Activated CD4-positive, alpha-beta memory T cell treated with anti-CD3 and anti-CD28 coated beads, Interleukin-2, amount 10 ng/mL, durations not matched to agents 7 days and 5 days (primary cell): ENCODE measurements at regions not wholly inside any gene's neighbourhood (a gene's known extent, or its start where the extent isn't known, plus 50 kb on each side); places are given as distances from the start of the nearest gene placed in this dataset.
A peak's percentile ranks its signal among the peaks of the same experiment; 100 is the strongest.
"Not testable (repeated sequence)": the region's sequence is repeated elsewhere in the genome, so short reads cannot be mapped to it uniquely, and the experiment has no call there.

ENCODE experiments used
- CTCF ChIA-PET: fragments of 350-600 bp; sonication (Branson Sonifier 250); formaldehyde crosslinking; loops from one replicate; lab custom pipeline; 2021; ENCODE audit warnings: antibody characterized with exemption, inconsistent platforms; lab: Charles Lee
- POLR2A ChIA-PET: fragments of 350-600 bp; sonication (Branson Sonifier 250); formaldehyde crosslinking; loops from one replicate; lab custom pipeline; 2021; ENCODE audit warnings: antibody characterized with exemption; lab: Charles Lee
- DNase-seq: peaks from one replicate; pipeline ENCODE4 v3.0.0-alpha.2; 2020
- H3K27ac Mint-ChIP-seq: one replicate; pipeline ENCODE4 v1.8.0; 2021; ENCODE audit warnings: mild to moderate bottlenecking, mixed read lengths
- H3K27me3 Mint-ChIP-seq: one replicate; pipeline ENCODE4 v1.8.0; 2021; ENCODE audit warnings: mixed read lengths
- H3K36me3 Mint-ChIP-seq: one replicate; pipeline ENCODE4 v1.8.0; 2021; ENCODE audit warnings: low read depth, mixed read lengths
- H3K4me1 Mint-ChIP-seq: one replicate; pipeline ENCODE4 v1.8.0; 2021; ENCODE audit warnings: mixed read lengths
- H3K4me3 Mint-ChIP-seq: one replicate; pipeline ENCODE4 v1.8.0; 2021; ENCODE audit warnings: mild to moderate bottlenecking, mixed read lengths
- H3K9me3 Mint-ChIP-seq: one replicate; pipeline ENCODE4 v1.8.0; 2021; ENCODE audit warnings: mixed read lengths

- POLR2A ChIA-PET = no interaction called here
- H3K27me3 Mint-ChIP-seq = peaks cover 11% of the 10 kb centered on the region
- CTCF ChIA-PET = no interaction called here
- no peak for DNase-seq
- H3K36me3 Mint-ChIP-seq = no peaks in the 10 kb centered on the region
- no peak overlapping the region for H3K4me3 Mint-ChIP-seq
- H3K27ac Mint-ChIP-seq = no peak overlapping the region
- H3K4me1 Mint-ChIP-seq = peaks cover 14% of the 10 kb centered on the region
- no peaks in the 10 kb centered on the region for H3K9me3 Mint-ChIP-seq
These were observed 88.1 kb upstream of the BCAR3 start for GRCh38 chr1:93769777-93770176.

- no peak for DNase-seq
- H3K9me3 Mint-ChIP-seq = no peaks in the 10 kb centered on the region
- H3K27me3 Mint-ChIP-seq = peaks cover 9% of the 10 kb centered on the region
- no peak overlapping the region for H3K27ac Mint-ChIP-seq
- H3K4me3 Mint-ChIP-seq = no peak overlapping the region
- no peaks in the 10 kb centered on the region for H3K36me3 Mint-ChIP-seq
- peaks cover 17% of the 10 kb centered on the region for H3K4me1 Mint-ChIP-seq
- CTCF ChIA-PET = no interaction called here
- POLR2A ChIA-PET = no interaction called here
These were observed 86.8 kb upstream of the BCAR3 start for GRCh38 chr1:93768380-93768863.

GRCh38 chr1:93766451-93766850 lies 84.8 kb upstream of the BCAR3 start:
- CTCF ChIA-PET = no interaction called here

GRCh38 chr1:93765099-93765498 lies 83.5 kb upstream of the BCAR3 start:
- Mint-ChIP-seq H3K36me3 (peaks cover 2% of the 10 kb centered on the region), H3K4me1 (peaks cover 19% of the 10 kb centered on the region), H3K4me3 (no peak overlapping the region), H3K27me3 (peaks cover 9% of the 10 kb centered on the region), H3K27ac (no peak overlapping the region), H3K9me3 (peaks cover 2% of the 10 kb centered on the region)
- no peak for DNase-seq
- POLR2A ChIA-PET = no interaction called here
- CTCF ChIA-PET = no interaction called here

More at GRCh38 chr1:93766451-93766850, 84.8 kb upstream of the BCAR3 start:
- no peak for DNase-seq
- Mint-ChIP-seq H3K27ac (no peak overlapping the region), H3K9me3 (no peaks in the 10 kb centered on the region), H3K4me1 (peaks cover 17% of the 10 kb centered on the region), H3K36me3 (no peaks in the 10 kb centered on the region), H3K27me3 (peaks cover 9% of the 10 kb centered on the region), H3K4me3 (no peak overlapping the region)
- POLR2A ChIA-PET = no interaction called here

DNA sequence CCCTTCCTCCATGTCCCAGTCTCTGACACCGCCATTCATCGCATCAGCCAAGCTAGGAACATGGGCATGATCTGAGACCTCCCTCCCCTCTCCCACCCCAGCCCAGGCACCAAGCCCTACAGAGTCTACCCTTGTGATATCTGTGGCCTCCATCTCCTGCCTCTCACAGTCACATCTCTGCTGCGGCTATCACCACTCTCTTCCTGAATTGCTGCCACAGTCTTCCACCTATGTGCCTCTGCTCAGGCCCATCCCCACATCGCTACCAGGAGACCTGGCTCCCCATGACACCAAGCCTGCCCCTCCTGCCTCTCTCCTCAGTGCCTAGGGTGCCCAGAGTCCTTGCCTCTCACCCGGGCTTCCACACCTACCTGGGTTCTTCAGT lies 82.7 kb upstream of the BCAR3 start:
- Mint-ChIP-seq H3K27me3 (peaks cover 6% of the 10 kb centered on the region), H3K4me3 (no peak overlapping the region), H3K36me3 (peaks cover 2% of the 10 kb centered on the region), H3K9me3 (peaks cover 3% of the 10 kb centered on the region), H3K4me1 (peaks cover 26% of the 10 kb centered on the region), H3K27ac (no peak overlapping the region)
- DNase-seq = no peak
- CTCF ChIA-PET = no interaction called here
- POLR2A ChIA-PET = no interaction called here

GRCh38 chr1:93763704-93764365 lies 82.2 kb upstream of the BCAR3 start:
- ChIA-PET CTCF (no interaction called here), POLR2A (interaction anchor here (0.6 kb wide), 1 partner anchor 276 kb away, joined by 3 read pairs; no protein-coding TSS in a partner anchor)
- peaks cover 6% of the 10 kb centered on the region for H3K27me3 Mint-ChIP-seq
- no peak for DNase-seq
- no peak overlapping the region for H3K4me3 Mint-ChIP-seq
- peaks cover 32% of the 10 kb centered on the region for H3K4me1 Mint-ChIP-seq
- H3K27ac Mint-ChIP-seq = no peak overlapping the region
- H3K36me3 Mint-ChIP-seq = peaks cover 2% of the 10 kb centered on the region
- H3K9me3 Mint-ChIP-seq = peaks cover 3% of the 10 kb centered on the region

DNA sequence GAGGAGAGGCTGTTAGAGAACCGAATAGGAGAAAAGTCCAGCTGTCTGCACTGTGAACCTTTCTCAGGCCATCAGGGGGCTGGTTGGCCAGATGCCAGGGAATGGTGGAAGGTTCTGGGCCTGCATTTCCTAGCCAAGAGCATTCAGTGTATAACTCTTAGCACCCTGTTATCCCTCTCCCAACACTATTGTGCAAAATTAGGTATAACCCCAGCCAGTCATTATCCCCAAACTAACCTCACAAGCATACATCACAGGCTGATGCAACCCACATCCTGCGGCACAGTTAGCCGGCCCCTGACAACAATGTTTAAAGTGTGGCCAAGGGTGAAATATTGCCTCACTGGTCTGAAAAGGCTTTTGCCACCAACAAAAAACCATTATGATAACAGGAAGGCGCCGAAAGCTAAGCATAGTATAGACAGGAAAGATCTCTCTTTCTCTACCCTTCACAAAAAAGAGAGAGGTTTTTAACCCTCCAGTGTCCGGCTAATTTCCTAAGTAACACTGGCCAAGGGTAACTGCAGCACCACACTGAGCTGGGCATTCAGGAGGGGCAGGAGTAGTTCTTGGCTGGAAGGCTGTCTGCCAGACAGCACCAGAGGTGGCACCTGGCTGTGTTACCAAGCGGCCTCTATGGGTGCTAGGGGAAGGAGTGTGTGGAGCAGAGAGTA lies 77.3 kb upstream of the BCAR3 start:
- DNase-seq = peak; percentile 68
- Mint-ChIP-seq H3K4me1 (peaks cover 32% of the 10 kb centered on the region), H3K36me3 (peaks cover 2% of the 10 kb centered on the region), H3K27me3 (no peaks in the 10 kb centered on the region), H3K9me3 (peaks cover 3% of the 10 kb centered on the region), H3K27ac (peak overlapping the region; percentile 77), H3K4me3 (no peak overlapping the region)
- CTCF ChIA-PET = interaction anchor here (1.0 kb wide), 1 partner anchor 130 kb away, joined by 3 read pairs; no protein-coding TSS in a partner anchor
- POLR2A ChIA-PET = no interaction called here

GRCh38 chr1:93757256-93758036 lies 75.8 kb upstream of the BCAR3 start:
- Mint-ChIP-seq H3K4me3 (no peak overlapping the region), H3K9me3 (peaks cover 3% of the 10 kb centered on the region), H3K27ac (peak overlapping the region; percentile 28), H3K36me3 (peaks cover 2% of the 10 kb centered on the region), H3K4me1 (peaks cover 39% of the 10 kb centered on the region), H3K27me3 (no peaks in the 10 kb centered on the region)
- POLR2A ChIA-PET = interaction anchor here (1.2 kb wide), 1 partner anchor 152 kb away, joined by 3 read pairs; the partner anchor contains the start of gene GCLM
- no peak for DNase-seq
- CTCF ChIA-PET = no interaction called here

DNA sequence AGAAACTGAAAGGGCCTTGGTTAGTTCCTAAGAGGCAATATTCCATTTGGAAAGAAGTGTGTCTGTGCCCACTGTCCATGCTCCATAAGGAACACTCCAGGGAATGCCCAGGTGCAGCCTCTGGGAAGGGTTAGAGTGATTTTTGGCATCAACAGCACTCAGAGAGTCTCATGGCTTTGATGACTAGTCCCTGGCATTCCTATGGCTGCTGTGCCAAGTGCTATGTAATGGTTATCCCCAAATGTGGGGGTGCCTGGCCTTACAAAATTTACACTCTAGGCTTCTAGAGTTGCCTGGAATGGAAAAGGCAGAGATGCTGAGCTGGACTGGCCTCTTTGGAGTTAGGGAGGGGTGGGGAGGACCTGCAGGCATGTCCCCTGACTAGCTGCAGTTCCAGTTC lies 75.0 kb upstream of the BCAR3 start:
- Mint-ChIP-seq H3K4me3 (no peak overlapping the region), H3K36me3 (peaks cover 2% of the 10 kb centered on the region), H3K4me1 (peaks cover 40% of the 10 kb centered on the region), H3K27ac (no peak overlapping the region), H3K27me3 (no peaks in the 10 kb centered on the region), H3K9me3 (peaks cover 3% of the 10 kb centered on the region)
- ChIA-PET POLR2A (no interaction called here), CTCF (interaction anchor here (0.6 kb wide), 1 partner anchor 53 kb away, joined by 3 read pairs; no protein-coding TSS in a partner anchor)
- no peak for DNase-seq

GRCh38 chr1:93755251-93755715 lies 73.6 kb upstream of the BCAR3 start:
- POLR2A ChIA-PET, H3K4me3 Mint-ChIP-seq, H3K9me3 Mint-ChIP-seq, H3K27ac Mint-ChIP-seq, DNase-seq, H3K27me3 Mint-ChIP-seq, H3K36me3 Mint-ChIP-seq: not testable (repeated sequence)
- CTCF ChIA-PET = interaction anchor here (1.0 kb wide), 1 partner anchor 126 kb away, joined by 4 read pairs; no protein-coding TSS in a partner anchor
- H3K4me1 Mint-ChIP-seq = peaks cover 48% of the 10 kb centered on the region

- POLR2A ChIA-PET = interaction anchor here (1.1 kb wide), 1 partner anchor 11 kb away, joined by 3 read pairs; no protein-coding TSS in a partner anchor
- CTCF ChIA-PET = interaction anchor here (0.6 to 1.0 kb wide), 2 partner anchors 125 to 130 kb away, joined by 4 read pairs; no protein-coding TSS in a partner anchor
- H3K27me3 Mint-ChIP-seq = peaks cover 4% of the 10 kb centered on the region
These were observed 72.4 kb upstream of the BCAR3 start for GRCh38 chr1:93753791-93754763.

More at GRCh38 chr1:93753791-93754763, 72.4 kb upstream of the BCAR3 start:
- Mint-ChIP-seq H3K27ac (peak overlapping the region; percentile 18), H3K9me3 (no peaks in the 10 kb centered on the region), H3K36me3 (no peaks in the 10 kb centered on the region), H3K4me1 (peaks cover 41% of the 10 kb centered on the region), H3K4me3 (no peak overlapping the region)
- DNase-seq = no peak
